Activated B cell treated with CpG ODN at 0.5 μM for 24 hours (primary cell): ENCODE measurements at regions not wholly inside any gene's neighbourhood (a gene's known extent, or its start where the extent isn't known, plus 50 kb on each side); places are given as distances from the start of the nearest gene placed in this dataset.

Experiments used
- ATAC-seq: fragments of 200-7000 bp; cut with Tn5 transposase; one replicate; pipeline ENCODE4 v1.10.0; 2021; ENCODE audit warnings: low read depth, mild to moderate bottlenecking, moderate library complexity
- CTCF ChIA-PET: fragments of 350-600 bp; sonication (Branson Sonifier 250); formaldehyde crosslinking; loops from one replicate; lab custom pipeline; 2021; ENCODE audit warnings: antibody characterized with exemption; lab: Charles Lee
- POLR2A ChIA-PET: fragments of 350-600 bp; sonication (Branson Sonifier 250); formaldehyde crosslinking; loops from one replicate; lab custom pipeline; 2021; ENCODE audit warnings: antibody characterized with exemption; lab: Charles Lee
- DNase-seq: peaks from one replicate; pipeline ENCODE4 v3.0.0; 2022
- H3K27ac Mint-ChIP-seq: one replicate; pipeline ENCODE4 v1.8.0; 2020; ENCODE audit warnings: mixed read lengths
- H3K27me3 Mint-ChIP-seq: one replicate; pipeline ENCODE4 v1.8.0; 2021; ENCODE audit warnings: mixed read lengths
- H3K36me3 Mint-ChIP-seq: one replicate; pipeline ENCODE4 v1.8.0; 2021; ENCODE audit warnings: low read depth, mixed read lengths
- H3K4me1 Mint-ChIP-seq: one replicate; pipeline ENCODE4 v1.8.0; 2021; ENCODE audit warnings: mixed read lengths
- H3K4me3 Mint-ChIP-seq: one replicate; pipeline ENCODE4 v1.8.0; 2020; ENCODE audit warnings: mild to moderate bottlenecking, mixed read lengths
- H3K9me3 Mint-ChIP-seq: one replicate; pipeline ENCODE4 v1.8.0; 2020; ENCODE audit warnings: mixed read lengths
- CTCF ChIP-seq: fragments of 200-600 bp; IDR thresholded peaks from one replicate; pipeline ENCODE4 v1.8.0; 2022; ENCODE audit warnings: antibody characterized with exemption, mild to moderate bottlenecking
- intact Hi-C: fragments of 100-400 bp; cut with micrococcal nuclease; formaldehyde crosslinking; loops from one replicate; pipeline ENCODE4 v1.15.1; 2024

DNA sequence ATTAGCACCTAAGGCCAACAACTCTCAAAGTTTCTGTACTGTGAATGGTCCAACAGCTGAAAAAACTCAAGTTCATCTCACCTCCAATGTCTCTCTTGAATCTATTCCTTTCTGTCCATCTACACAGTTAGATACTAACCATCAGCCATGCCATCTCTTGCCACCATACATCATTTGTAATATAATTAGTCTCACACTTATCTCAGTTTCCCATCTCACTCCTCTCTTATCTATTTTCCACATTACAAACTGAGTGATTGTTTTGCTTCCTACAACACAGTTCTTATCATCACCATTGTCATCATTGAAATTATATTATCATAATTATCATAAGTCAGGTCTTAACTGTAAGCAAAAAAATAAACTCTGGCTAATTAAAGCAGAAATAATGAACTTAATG is 393.9 kb downstream of the PRELID2 start:
- POLR2A ChIA-PET: no interaction called here
- Mint-ChIP-seq H3K27ac (no peak overlapping the region), H3K4me1 (no peaks in the 10 kb centered on the region), H3K36me3 (no peaks in the 10 kb centered on the region), H3K9me3 (peaks cover 2% of the 10 kb centered on the region), H3K27me3 (no peaks in the 10 kb centered on the region), H3K4me3 (no peak overlapping the region)
- no peak for DNase-seq
- ATAC-seq: no peak
- CTCF ChIA-PET: no interaction called here
- intact Hi-C loops: no loop called here
- TF ChIP-seq CTCF: no peak

DNA sequence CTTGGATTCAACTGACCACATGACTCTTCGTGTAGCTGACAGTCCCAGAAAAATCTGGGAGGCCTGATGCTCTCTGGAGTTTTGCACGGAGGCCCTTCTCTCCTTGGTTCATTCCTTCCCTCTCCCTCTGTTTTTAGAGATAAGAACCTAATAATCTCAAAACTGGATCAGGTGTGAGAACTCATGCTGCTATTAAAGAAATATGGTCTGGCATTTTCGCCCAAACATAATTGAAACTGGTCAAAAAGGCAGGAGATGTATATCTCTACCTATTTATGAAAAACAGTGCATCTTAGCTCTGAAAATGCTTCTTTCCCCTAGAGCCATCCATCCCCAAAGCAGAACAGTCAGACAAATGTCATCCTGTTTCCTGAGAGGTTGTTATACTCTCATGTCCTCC is 397.5 kb downstream of the PRELID2 start:
- DNase-seq (no peak), ATAC-seq (no peak)
- Mint-ChIP-seq H3K27me3 (no peaks in the 10 kb centered on the region), H3K9me3 (peaks cover 2% of the 10 kb centered on the region), H3K27ac (no peak overlapping the region), H3K4me1 (no peaks in the 10 kb centered on the region), H3K4me3 (no peak overlapping the region), H3K36me3 (no peaks in the 10 kb centered on the region)
- TF ChIP-seq CTCF: no peak
- intact Hi-C loops: no loop called here
- ChIA-PET POLR2A (no interaction called here), CTCF (no interaction called here)

- Mint-ChIP-seq H3K4me1 (no peaks in the 10 kb centered on the region), H3K4me3 (no peak overlapping the region), H3K27ac (no peak overlapping the region), H3K27me3 (no peaks in the 10 kb centered on the region), H3K9me3 (no peaks in the 10 kb centered on the region), H3K36me3 (no peaks in the 10 kb centered on the region)
- no peak for TF ChIP-seq CTCF
- POLR2A ChIA-PET: no interaction called here
- intact Hi-C loops: no loop called here
- CTCF ChIA-PET: no interaction called here
- ATAC-seq (no peak), DNase-seq (no peak)
Observed at GRCh38 chr5:145433077-145433476, 402.1 kb downstream of the PRELID2 start.

GRCh38 chr5:145429170-145429569 is 406.0 kb downstream of the PRELID2 start:
- no peaks in the 10 kb centered on the region for H3K4me1 Mint-ChIP-seq
- H3K4me3 Mint-ChIP-seq: no peak overlapping the region
- DNase-seq (no peak), ATAC-seq (no peak)
- no peaks in the 10 kb centered on the region for H3K27me3 Mint-ChIP-seq
- no peak overlapping the region for H3K27ac Mint-ChIP-seq
- ChIA-PET POLR2A (no interaction called here), CTCF (no interaction called here)
- H3K36me3 Mint-ChIP-seq: no peaks in the 10 kb centered on the region
- H3K9me3 Mint-ChIP-seq: peaks cover 2% of the 10 kb centered on the region
- TF ChIP-seq CTCF: no peak
- intact Hi-C loops: no loop called here

DNA sequence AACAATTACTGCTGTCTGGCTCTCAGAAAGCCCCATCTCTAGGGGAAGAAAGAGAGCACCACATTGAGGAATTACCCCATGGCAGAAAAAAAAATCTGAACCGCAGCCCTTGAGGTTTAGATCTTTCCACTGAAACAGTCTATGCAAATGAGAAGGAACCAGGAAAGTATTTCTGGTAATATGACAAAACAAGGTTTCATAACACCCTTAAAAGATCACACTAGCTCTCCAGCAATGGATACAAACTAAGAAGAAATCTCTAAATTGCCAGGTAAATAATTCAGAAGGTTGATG is 427.1 kb downstream of the PRELID2 start:
- H3K9me3 Mint-ChIP-seq: peaks cover 27% of the 10 kb centered on the region

More for the DNA sequence above, 427.1 kb downstream of the PRELID2 start:
- Mint-ChIP-seq H3K4me3 (no peak overlapping the region), H3K36me3 (no peaks in the 10 kb centered on the region), H3K27ac (no peak overlapping the region), H3K4me1 (no peaks in the 10 kb centered on the region), H3K27me3 (no peaks in the 10 kb centered on the region)
- intact Hi-C loops: no loop called here
- CTCF ChIA-PET: no interaction called here
- POLR2A ChIA-PET: no interaction called here
- DNase-seq (no peak), ATAC-seq (no peak)
- TF ChIP-seq CTCF: no peak
